ENCODE measurements at regions not wholly inside any gene's neighbourhood (a gene's known extent, or its start where the extent isn't known, plus 50 kb on each side); places are given as distances from the start of the nearest gene placed in this dataset.

GRCh38 chr9:79911724-79912123 lies 340.0 kb downstream of the TLE4 start:
- TF ChIP-seq CTCF (IDR thresholded peaks at IDR 0.05) (no peak), POLR2A (IDR thresholded peaks at IDR 0.05) (no peak)

Data from body of pancreas (tissue), 4 donors.